ENCODE measurements at regions not wholly inside any gene's neighbourhood (a gene's known extent, or its start where the extent isn't known, plus 50 kb on each side); places are given as distances from the start of the nearest gene placed in this dataset.

GRCh38 chr13:80284290-80284689, 56.6 kb downstream of the SPRY2 start:
- no peak for FAIRE-seq

DNA sequence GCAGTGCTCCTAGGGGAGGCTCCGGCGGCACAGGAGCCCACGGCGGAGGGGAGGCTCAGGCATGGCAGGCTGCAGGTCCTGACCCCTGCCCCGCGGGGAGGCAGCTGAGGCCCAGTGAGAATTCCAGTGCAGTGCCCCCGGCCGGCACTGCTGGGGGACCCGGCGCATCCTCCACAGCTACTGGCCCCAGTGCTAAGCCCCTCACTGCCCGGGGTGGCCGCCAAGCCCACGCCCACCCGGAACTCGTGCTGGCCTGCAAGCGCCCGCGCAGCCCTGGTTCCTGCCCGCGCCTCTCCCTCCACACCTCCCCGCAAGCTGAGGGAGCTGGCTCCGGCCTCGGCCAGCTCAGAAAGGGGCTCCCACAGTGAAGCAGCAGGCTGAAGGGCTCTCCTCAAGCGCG, 62.2 kb downstream of the SPRY2 start:
- FAIRE-seq = no peak

GRCh38 chr13:80276371-80277289, 64.3 kb downstream of the SPRY2 start:
- FAIRE-seq = no peak

GRCh38 chr13:80274643-80275042, 66.3 kb downstream of the SPRY2 start:
- no peak for FAIRE-seq

DNA sequence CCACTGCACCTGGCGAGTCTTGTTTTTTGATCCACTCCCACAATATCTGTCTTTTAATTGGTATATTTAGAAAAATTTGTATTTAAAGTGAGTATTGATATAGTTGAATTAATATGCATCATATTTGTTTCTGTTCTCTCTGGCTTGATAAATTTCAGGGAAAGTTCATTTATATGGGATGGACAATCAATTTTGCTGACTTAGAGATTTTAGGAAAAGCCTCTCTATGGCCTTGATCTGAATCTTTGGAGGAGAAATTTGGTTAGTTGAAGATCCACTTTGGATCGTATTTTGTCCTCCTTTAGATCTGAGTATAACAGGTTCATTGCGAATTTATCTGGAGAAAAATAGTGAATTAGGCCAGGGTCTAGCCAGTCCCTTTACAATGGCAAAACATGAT, 67.2 kb downstream of the SPRY2 start:
- FAIRE-seq = no peak

GRCh38 chr13:80265348-80265747, 75.6 kb downstream of the SPRY2 start:
- FAIRE-seq = no peak

- no peak for FAIRE-seq
These were observed 77.0 kb downstream of the SPRY2 start for GRCh38 chr13:80263745-80264513.

GRCh38 chr13:80262051-80262695, 78.8 kb downstream of the SPRY2 start:
- no peak for FAIRE-seq

DNA sequence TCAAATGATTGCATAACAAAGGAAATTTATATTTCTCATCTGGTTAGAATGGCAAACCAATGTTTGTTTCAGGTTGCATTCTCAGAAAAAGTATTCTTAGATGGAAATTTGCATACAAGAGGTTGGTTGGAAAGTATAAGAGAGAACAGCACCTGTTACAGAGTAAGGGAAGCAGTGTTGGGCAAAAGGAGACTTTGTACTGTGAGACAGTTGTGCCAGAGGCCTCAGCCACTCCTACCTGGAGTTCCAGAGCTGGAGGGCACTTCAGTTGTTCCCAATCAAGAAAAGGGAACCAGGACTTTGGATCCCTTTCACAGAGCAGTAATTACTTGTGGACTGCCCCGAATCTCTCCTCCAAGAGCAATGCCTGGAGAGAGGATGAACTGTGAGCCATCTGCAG, 81.8 kb downstream of the SPRY2 start:
- FAIRE-seq = no peak

DNA sequence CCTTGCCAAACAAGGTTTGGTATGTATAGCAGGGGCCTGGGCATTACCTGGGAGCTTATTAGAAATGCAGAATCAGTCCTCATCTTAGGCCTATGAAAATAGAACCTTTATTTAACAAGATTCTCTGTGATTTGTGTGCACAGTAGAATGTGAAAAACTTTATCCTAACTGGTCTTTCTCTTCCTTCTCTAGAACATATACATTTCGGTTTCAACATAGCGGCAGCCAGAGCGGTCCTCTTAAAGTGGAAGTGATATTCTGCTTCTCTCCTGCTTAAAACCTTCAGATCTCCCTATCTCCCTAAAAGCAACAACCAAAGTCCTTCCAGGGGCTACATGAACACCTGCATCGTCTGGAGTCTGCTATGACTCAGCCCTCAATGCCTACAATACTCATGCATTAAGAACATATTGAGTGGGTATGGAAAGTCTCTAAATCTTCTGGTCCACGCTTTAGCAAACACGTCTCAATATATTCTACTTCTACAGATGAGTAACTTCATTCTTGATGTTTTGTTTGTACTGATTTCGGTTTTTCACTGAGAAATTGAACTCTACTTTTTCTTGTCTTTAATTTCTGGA, 84.5 kb downstream of the SPRY2 start:
- no peak for FAIRE-seq

DNA sequence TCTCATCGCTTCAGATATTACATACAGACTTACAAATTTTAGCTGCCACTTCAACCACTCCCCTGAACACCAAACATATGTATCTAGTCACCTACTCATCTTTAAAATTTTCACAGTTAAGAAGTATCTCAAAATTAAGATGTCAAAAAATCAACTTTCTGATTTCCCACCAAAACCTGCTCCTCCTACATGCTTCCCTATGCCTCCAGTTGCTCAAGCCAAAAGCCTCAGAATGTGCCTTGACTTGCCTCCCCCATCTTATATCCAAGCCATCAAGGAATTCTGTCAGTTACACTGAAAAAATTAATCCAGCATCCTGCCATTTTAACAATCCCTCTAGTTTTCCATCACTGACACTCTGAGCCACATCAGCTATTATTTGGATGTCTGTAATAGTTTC, 85.0 kb downstream of the SPRY2 start:
- FAIRE-seq = no peak

DNA sequence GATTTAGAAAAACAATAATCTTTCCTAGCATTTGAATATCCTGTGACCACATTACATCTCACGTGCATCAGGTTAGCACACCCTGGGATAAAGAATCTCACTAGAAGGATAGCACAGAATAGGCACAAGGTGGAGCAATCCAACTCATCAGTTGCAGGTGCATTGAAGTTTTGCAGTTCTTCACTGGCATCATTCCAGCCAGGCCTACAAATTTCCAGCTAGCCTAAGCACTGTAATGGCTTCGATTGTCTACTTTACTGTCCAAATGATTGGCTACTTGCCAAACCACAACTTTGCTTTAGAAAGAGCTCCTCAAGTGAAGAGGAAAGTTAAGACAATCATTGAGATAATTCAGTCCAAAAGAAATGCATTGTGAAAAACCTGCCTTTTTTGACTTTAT, 89.5 kb downstream of the SPRY2 start:
- FAIRE-seq = no peak

DNA sequence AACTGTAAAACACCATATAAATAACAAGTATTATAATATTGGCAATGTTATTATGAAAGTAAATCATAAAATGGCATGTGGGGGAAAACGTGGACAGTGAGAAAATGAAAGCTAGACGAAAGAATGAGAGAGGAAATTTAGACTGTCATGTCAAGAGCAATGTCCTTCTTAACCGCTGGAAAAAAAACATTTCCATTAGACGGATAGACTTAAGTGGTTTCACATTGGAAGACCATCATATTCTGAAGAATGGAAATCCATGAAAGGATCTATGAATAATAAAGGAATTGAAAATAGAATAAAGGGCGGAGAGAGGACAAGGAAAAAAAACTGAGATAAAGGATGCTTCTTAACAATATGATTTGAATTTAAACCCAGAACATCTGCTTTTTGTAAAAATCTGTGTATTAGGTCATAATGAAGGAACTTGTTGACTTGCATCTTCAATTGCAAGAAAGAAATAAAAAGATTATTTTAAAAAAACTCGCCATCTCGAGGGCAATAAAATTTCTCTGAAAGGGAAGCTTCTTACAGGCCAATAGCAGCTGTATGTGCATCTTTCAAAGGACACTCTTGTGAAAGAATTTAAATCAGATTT, 90.6 kb downstream of the SPRY2 start:
- no peak for FAIRE-seq

GRCh38 chr13:80249516-80250212, 91.3 kb downstream of the SPRY2 start:
- FAIRE-seq = no peak

- no peak for FAIRE-seq
These were observed 95.7 kb downstream of the SPRY2 start for GRCh38 chr13:80245162-80245733.

DNA sequence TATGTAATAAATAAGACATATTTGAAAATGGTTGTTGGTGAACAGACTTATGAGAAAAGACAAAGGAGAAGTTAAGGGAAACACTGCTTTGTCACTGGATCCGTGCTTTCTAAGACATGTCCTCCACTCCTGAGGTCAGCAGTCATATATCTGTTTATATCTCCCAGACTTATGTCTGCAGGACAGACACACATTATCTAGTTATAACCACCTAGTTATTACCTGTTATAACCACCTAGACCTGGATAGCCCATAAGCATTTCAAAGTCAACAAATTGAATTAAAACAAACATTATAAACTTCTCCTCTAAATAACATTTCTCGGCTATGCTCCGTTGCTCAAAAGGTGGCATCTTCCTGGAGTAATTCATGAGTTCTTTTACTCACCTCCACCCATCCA, 96.4 kb downstream of the SPRY2 start:
- no peak for FAIRE-seq

GRCh38 chr13:80242728-80243427, 98.0 kb downstream of the SPRY2 start:
- FAIRE-seq = peak; percentile 79

- FAIRE-seq = no peak
These were observed 101.2 kb downstream of the SPRY2 start for GRCh38 chr13:80239571-80240255.

DNA sequence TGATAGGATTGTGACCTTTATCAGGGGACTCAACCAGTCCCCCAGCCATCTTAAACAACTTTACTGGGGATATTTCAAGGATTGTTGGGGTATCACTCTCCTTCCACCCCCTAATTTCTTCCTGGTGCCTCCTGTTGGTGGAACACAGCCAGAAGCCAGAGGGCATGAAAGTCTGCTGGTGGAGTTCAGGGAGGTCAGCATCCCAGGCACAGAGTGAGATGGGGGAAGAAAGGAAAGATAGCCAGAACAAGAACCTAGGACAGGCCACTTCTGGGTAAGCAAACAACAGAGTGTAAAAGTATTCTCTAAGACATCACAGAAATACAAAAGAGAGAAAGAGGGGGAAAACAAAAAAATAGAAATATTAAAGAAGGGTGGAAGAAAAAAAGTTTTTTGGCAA, 101.8 kb downstream of the SPRY2 start:
- no peak for FAIRE-seq

- no peak for FAIRE-seq
These were observed 103.3 kb downstream of the SPRY2 start for GRCh38 chr13:80237646-80238045.

DNA sequence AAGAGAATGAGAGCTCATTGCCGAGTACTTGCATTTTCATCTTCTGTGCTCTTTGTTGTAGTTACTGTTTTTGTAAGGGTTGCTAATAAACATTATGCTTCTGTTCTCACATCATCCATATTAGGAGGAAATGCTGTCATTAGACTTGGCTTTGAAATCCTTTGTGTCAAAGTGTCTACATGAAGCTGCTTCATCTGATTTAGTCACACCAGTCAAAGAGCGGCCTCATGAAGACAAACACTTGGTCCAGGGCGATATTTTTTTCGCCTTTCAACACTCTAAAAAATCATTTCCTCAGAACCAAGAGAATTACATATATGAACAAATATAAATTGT, 105.0 kb downstream of the SPRY2 start:
- no peak for FAIRE-seq
